H54 (cell line): ENCODE measurements at regions not wholly inside any gene's neighbourhood (a gene's known extent, or its start where the extent isn't known, plus 50 kb on each side); places are given as distances from the start of the nearest gene placed in this dataset.
"Not testable (repeated sequence)": the region's sequence is repeated elsewhere in the genome, so short reads cannot be mapped to it uniquely, and the experiment has no call there.

Source experiments
- DNase-seq: peaks from one replicate; pipeline ENCODE4 v3.0.0; 2011; ENCODE audit warnings: low spot score, mixed read lengths; ENCODE audit not compliant: insufficient read length
- FAIRE-seq: peaks from 3 replicates; lab custom pipeline; 2011; peaks lifted over from hg19 to GRCh38; lab: Jason Lieb, UNC
- POLR2A ChIP-seq: IDR thresholded peaks from 2 replicates; pipeline ENCODE4 v1.6.1; 2011; ENCODE audit warnings: low read depth, mild to moderate bottlenecking, low read length

DNA sequence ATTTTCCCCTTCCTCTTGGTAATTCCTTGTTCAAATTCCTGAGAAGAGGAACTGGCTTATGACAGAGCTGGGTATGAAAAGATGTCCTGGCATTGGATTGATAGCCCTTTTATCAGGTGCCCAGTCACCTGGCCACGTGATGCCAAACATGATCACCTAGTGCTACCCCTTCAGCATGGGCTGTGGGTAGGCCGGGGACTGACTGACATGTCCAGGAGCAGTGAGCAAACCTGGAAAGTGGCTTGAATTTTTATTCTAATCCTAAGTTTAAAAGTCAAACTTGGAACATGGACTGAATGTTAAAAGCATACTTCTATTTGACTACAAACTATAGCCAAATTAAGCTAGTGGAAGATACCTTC lies 99.7 kb upstream of the CXCL13 start:
- FAIRE-seq (no peak), DNase-seq (no peak)
- no peak for TF ChIP-seq POLR2A

GRCh38 chr4:77510367-77510766 lies 95.3 kb upstream of the CXCL13 start:
- DNase-seq, result no peak
- TF ChIP-seq POLR2A, result no peak
- no peak for FAIRE-seq

DNA sequence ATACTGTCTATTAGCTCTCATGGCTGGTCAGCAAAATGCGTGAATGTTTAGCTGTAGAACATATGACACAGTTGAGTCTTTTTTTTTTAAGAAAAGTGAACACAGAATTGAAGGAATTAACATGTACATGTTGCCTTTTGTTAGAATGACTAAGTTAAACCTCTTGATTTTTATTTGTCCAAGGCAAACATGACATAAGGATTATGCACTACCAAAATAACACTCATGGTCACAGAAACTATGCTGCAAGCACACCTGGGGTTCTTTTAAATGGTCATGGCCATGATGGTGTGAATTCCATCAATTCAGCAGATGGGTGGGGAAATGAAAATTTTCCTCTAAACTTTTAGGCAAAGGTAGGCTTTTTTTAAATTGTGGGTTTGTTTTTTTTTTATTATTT lies 80.1 kb upstream of the CXCL13 start:
- FAIRE-seq, result no peak
- no peak for TF ChIP-seq POLR2A
- DNase-seq, result no peak

DNA sequence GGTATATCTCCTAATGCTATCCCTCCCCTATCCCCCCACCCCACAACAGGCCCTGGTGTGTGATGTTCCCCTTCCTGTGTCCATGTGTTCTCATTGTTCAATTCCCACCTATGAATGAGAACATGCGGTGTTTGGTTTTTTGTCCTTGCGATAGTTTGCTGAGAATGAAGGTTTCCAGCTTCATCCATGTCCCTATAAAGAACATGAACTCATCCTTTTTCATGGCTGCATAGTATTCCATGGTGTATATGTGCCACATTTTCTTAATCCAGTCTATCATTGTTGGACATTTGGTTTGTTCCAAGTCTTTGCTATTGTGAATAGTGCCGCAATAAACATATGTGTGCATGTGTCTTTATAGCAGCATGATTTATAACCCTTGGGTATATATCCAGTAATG lies 77.7 kb upstream of the CXCL13 start:
- not testable (repeated sequence) for FAIRE-seq, DNase-seq

DNA sequence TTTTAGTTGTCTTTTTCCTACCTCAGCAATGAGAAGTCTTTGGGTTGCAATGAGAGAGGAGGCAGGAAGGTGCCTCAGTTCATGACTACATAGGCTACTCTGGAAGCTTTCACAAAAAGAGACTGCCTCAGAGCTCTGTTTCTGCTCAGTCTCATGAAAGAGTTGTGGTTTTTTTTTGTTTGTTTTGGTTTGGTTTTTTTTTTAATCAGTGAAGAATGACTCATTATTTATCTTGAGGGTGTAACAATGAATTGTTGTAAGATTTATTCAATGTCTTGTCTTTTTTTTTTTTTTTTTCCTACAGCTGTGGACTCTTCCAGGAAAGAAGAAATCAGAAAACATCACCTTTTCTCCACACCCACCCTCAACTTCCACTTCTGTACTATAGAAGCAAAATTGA lies 67.5 kb upstream of the CXCL13 start:
- DNase-seq, result no peak
- FAIRE-seq, result no peak
- TF ChIP-seq POLR2A, result no peak

GRCh38 chr4:77538574-77539157 lies 67.0 kb upstream of the CXCL13 start:
- no peak for TF ChIP-seq POLR2A
- FAIRE-seq (no peak), DNase-seq (no peak)
